Pancreas (tissue), 10 donors: ENCODE measurements at regions not wholly inside any gene's neighbourhood (a gene's known extent, or its start where the extent isn't known, plus 50 kb on each side); places are given as distances from the start of the nearest gene placed in this dataset.
"Not testable (repeated sequence)": the region's sequence is repeated elsewhere in the genome, so short reads cannot be mapped to it uniquely, and the experiment has no call there.

Experiments used
- ATAC-seq, 4 donors: fragments of 200-7000 bp; cut with Tn5 transposase; one replicate each; pipeline versions ENCODE4 v1.8.0 to v1.9.1; 2020; ENCODE audit warnings: mild to moderate bottlenecking in 4 of 4, moderate library complexity in 4 of 4
- DNase-seq, 6 donors: peaks; one replicate each; pipeline ENCODE4 v3.0.0-alpha.2; 2020
- FAIRE-seq: peaks from 2 replicates; lab custom pipeline; 2012; peaks lifted over from hg19 to GRCh38; lab: Jason Lieb, UNC
- H3K27ac ChIP-seq, 4 donors: fragments of 200-600 bp; sonication (generic); 1 replicate in 3 of 4; 2 replicates in 1 of 4; pipeline versions ENCODE4 v1.5.0 to v1.8.0; 2020
- H3K27me3 ChIP-seq, 4 donors: fragments of 200-600 bp; one replicate each; pipeline ENCODE4 v1.8.0; 2021
- H3K36me3 ChIP-seq, 3 donors: fragments of 200-600 bp; sonication (generic) in 1 of 3; one replicate each; pipeline versions ENCODE4 v1.5.0 to v1.8.0; 2020 to 2021
- H3K4me1 ChIP-seq, 3 donors: fragments of 200-600 bp; one replicate each; pipeline ENCODE4 v1.8.0; 2021
- H3K4me3 ChIP-seq, 4 donors: fragments of 200-600 bp; sonication (generic) in 2 of 4; one replicate each; pipeline versions ENCODE4 v1.5.0 to v1.8.0; 2020 to 2021
- H3K9me3 ChIP-seq, 4 donors: fragments of 200-600 bp; one replicate each; pipeline ENCODE4 v1.8.0; 2021
- CTCF ChIP-seq, 4 donors: fragments of 200-600 bp; sonication (generic) in 3 of 4; IDR thresholded peaks; one replicate each; pipeline versions ENCODE4 v1.5.0 to v1.8.0; 2021; ENCODE audit warnings: antibody characterized with exemption in 4 of 4
- WGBS, 2 donors: extraction: QIAGEN DNeasy Blood & Tissue Kit; methylation state at CpG; one replicate each; pipeline ENCODE4 v1.1.7; 2013; 5-methylcytosine and 5-hydroxymethylcytosine counted together
- intact Hi-C, 3 donors: fragments of 100-400 bp; cut with DNase I; formaldehyde crosslinking; loops; one replicate each; pipeline versions ENCODE4 v1.11.1 to v1.14.2; 2022
- donor health status: healthy with polysubstance abuse.
- donor health status: DM: no; HTN: no; CAD: no; lungs with moderate emphysema.
- donor health status: DM: no; HTN: no; CAD: no.
- donor health status: control.
- donor health status: control.
- donor health status: Bipolar disorder and iron deficiency.
- donor health status: DM: yes; HTN: yes; CAD: no.
- donor health status: DM: no; HTN: no; CAD: no.
- donor health status: DM: no; HTN: no; CAD: no.
- donor health status: DM: yes; HTN: yes; CAD: no.

- 4 to 22% methylated on average over 3 of the region's 3 CpGs for WGBS, 2 donors
- ATAC-seq (peak; percentile 91 to 95 (median 93)), DNase-seq (peak; percentile 67 to 92 (median 88)), FAIRE-seq (no peak)
- H3K27ac ChIP-seq: peak overlapping the region; percentile 29 to 75 (median 48)
- peaks cover 11 to 19% (median 17%) of the 10 kb centered on the region in 3 donors for H3K4me1 ChIP-seq
- no peak overlapping the region for H3K4me3 ChIP-seq
- no peaks in the 10 kb centered on the region for H3K9me3 ChIP-seq
- intact Hi-C loops: no loop called here
- no peaks in the 10 kb centered on the region for H3K27me3 ChIP-seq
- no peaks in the 10 kb centered on the region for H3K36me3 ChIP-seq
- TF ChIP-seq CTCF (IDR thresholded peaks at IDR 0.05): no peak
Observed at GRCh38 chr7:3159445-3159844, 115.8 kb upstream of the CARD11 start.

- intact Hi-C loops, H3K9me3 ChIP-seq, H3K27me3 ChIP-seq, DNase-seq, H3K36me3 ChIP-seq, H3K4me3 ChIP-seq, FAIRE-seq: not testable (repeated sequence)
- Histone ChIP-seq H3K27ac (peak overlapping the region; percentile 29 to 75 (median 48)), H3K4me1 (peaks cover 16 to 24% (median 17%) of the 10 kb centered on the region in 3 donors)
- peak; percentile 53 to 70 (median 66) for ATAC-seq
- WGBS, 2 donors: 14 to 19% methylated on average over 5 of the region's 5 CpGs
Observed at GRCh38 chr7:3159926-3160325, 116.3 kb upstream of the CARD11 start.

- TF ChIP-seq CTCF (IDR thresholded peaks at IDR 0.05): no peak
- Histone ChIP-seq H3K27me3 (no peaks in the 10 kb centered on the region), H3K36me3 (no peaks in the 10 kb centered on the region), H3K9me3 (no peaks in the 10 kb centered on the region), H3K4me1 (peaks cover 17 to 28% (median 23%) of the 10 kb centered on the region in 3 donors), H3K4me3 (no peak overlapping the region), H3K27ac (no peak overlapping the region)
- no peak for FAIRE-seq
- intact Hi-C loops: no loop called here
- ATAC-seq: no peak
- DNase-seq: no peak
- 82 to 100% methylated on average over 2 of the region's 2 CpGs for whole genome bisulfite sequencing, 2 donors
Observed at GRCh38 chr7:3162289-3162688, 118.6 kb upstream of the CARD11 start.

- peaks cover 17 to 28% (median 23%) of the 10 kb centered on the region in 3 donors for H3K4me1 ChIP-seq
- 83 to 95% methylated on average over 4 of the region's 4 CpGs for WGBS, 2 donors
- ATAC-seq, DNase-seq, H3K9me3 ChIP-seq, intact Hi-C loops, H3K27me3 ChIP-seq, FAIRE-seq, H3K36me3 ChIP-seq, H3K4me3 ChIP-seq: not testable (repeated sequence)
- peak overlapping the region in 1 of 4 donors; percentile 80 for H3K27ac ChIP-seq
Observed at GRCh38 chr7:3162798-3163197, 119.1 kb upstream of the CARD11 start.

GRCh38 chr7:3164380-3164792 is 120.7 kb upstream of the CARD11 start:
- H3K4me1 ChIP-seq: peaks cover 17 to 22% (median 19%) of the 10 kb centered on the region in 3 donors
- no peaks in the 10 kb centered on the region for H3K27me3 ChIP-seq
- no peak for TF ChIP-seq CTCF (IDR thresholded peaks at IDR 0.05)
- FAIRE-seq: no peak
- H3K4me3 ChIP-seq: no peak overlapping the region
- H3K27ac ChIP-seq: peak overlapping the region; percentile 70 to 80 (median 79)
- DNase-seq: peak in 2 of 6 donors; percentile 33 to 37
- 10 to 14% methylated on average over 10 of the region's 10 CpGs for WGBS, 2 donors
- ATAC-seq: peak; percentile 19 to 42 (median 27)
- no peaks in the 10 kb centered on the region for H3K36me3 ChIP-seq
- intact Hi-C loops: no loop called here
- no peaks in the 10 kb centered on the region for H3K9me3 ChIP-seq
